GM12865 (cell line): ENCODE measurements at regions not wholly inside any gene's neighbourhood (a gene's known extent, or its start where the extent isn't known, plus 50 kb on each side); places are given as distances from the start of the nearest gene placed in this dataset.

Source experiments
- DNase-seq: peaks from one replicate; pipeline ENCODE4 v3.0.0; 2010; ENCODE audit warnings: low read depth
- H3K4me3 ChIP-seq: 2 replicates; pipeline ENCODE4 v1.5.1; 2011; ENCODE audit warnings: mild to moderate bottlenecking, low read depth, low read length, control low read depth
- TF ChIP-seq, protein P1 (sequence below): IDR thresholded peaks from 2 replicates; pipeline ENCODE4 v1.5.1; 2011; ENCODE audit warnings: low read length, control low read depth, low read depth, inconsistent platforms; ENCODE audit not compliant: insufficient read depth; ENCODE audit errors: missing control alignments

DNA sequence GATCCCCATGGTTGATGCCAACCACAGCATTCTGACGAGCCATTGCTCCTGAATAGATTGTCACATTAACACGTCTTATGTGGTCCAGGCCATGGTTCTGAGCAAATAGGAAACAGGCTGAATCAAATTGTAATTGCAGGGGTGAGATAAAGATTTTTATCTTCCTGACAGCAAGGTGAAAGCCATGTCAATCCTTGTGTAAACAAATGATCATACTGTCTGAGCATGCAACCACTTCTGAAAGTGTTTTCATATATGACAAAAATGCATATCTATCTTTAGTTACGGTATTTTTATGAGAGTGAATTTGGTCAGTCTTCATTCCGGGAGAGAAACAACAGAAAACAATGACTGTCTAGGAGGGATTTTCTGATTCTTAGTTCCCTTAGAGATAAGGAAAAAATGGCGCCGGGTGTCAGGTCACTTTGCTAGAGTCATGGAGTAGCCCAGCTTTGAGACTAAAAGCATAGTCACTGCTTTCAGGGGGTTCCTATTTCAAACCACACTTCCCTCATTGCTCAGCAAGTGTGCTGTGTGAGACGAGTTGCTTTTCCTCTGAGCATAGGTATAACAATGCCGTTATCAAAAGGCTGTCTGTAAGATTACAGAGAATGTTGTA, 958.9 kb downstream of the DCDC2C start:
- H3K4me3 ChIP-seq: no peak overlapping the region
- DNase-seq: no peak
- TF ChIP-seq, protein P1, sequence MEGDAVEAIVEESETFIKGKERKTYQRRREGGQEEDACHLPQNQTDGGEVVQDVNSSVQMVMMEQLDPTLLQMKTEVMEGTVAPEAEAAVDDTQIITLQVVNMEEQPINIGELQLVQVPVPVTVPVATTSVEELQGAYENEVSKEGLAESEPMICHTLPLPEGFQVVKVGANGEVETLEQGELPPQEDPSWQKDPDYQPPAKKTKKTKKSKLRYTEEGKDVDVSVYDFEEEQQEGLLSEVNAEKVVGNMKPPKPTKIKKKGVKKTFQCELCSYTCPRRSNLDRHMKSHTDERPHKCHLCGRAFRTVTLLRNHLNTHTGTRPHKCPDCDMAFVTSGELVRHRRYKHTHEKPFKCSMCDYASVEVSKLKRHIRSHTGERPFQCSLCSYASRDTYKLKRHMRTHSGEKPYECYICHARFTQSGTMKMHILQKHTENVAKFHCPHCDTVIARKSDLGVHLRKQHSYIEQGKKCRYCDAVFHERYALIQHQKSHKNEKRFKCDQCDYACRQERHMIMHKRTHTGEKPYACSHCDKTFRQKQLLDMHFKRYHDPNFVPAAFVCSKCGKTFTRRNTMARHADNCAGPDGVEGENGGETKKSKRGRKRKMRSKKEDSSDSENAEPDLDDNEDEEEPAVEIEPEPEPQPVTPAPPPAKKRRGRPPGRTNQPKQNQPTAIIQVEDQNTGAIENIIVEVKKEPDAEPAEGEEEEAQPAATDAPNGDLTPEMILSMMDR: no peak

DNA sequence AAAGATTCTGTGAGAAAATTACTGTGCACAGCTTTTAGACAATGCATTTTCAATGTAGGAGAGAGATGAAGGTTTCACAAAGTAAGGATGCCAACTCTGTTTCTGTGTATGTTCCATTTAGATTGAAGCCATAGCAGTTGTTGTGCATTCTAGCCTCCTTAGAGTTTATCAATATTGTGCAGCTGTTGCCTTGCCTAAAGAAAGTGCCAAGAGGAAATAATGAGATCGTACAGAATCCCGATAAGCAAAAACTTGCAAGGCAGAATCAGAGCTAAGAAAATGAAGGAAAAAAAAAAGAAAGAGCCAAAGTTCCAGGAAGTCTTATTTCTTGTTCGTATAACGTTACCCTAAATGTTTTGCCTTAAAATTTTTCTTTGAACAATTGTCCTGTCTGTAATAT, 965.0 kb downstream of the DCDC2C start:
- TF ChIP-seq, protein P1: no peak
- H3K4me3 ChIP-seq: no peak overlapping the region
- DNase-seq: no peak

DNA sequence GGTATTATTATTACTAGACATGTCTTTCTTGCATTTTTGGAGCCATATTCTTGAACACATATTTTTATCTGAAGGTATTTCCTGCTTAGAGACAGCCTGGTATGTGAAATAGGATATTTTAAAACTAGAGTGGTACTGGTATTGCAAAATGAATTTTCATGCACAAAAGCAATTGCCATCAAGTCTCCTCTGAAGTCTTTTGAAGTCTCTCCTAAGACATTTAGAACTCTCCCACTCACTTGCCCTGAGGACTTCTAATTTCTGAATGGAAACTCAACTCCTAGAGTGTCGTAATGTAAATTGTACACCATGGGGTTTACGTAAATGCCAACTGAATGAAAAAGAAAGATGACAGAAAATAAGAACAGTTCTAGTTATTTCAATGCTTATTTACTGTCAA, 967.0 kb downstream of the DCDC2C start:
- no peak overlapping the region for H3K4me3 ChIP-seq
- TF ChIP-seq, protein P1: no peak
- no peak for DNase-seq

DNA sequence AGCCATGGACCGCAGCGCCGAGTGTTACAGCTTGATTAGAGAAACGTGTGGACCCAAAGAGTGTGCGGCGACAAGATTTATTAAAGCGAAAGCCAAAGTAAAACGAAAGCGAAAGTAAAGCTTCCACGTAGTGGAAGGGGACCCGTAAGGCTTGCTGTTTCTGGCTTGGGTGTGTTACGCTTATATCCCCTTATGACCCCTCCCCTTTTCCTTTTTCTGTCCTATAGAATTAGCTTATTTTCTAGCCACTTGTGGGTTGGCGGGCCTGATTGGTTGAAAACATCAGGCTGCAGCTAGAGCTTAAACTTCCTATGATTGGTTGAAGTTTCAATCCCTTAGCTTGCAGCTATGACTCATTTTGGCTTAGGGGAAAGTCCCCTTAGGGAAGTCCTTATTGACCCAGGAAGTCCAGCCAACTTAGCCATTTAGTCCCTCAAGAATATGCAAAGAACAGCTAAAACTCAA, 969.7 kb downstream of the DCDC2C start:
- DNase-seq: no peak
- no peak overlapping the region for H3K4me3 ChIP-seq
- TF ChIP-seq, protein P1: no peak

DNA sequence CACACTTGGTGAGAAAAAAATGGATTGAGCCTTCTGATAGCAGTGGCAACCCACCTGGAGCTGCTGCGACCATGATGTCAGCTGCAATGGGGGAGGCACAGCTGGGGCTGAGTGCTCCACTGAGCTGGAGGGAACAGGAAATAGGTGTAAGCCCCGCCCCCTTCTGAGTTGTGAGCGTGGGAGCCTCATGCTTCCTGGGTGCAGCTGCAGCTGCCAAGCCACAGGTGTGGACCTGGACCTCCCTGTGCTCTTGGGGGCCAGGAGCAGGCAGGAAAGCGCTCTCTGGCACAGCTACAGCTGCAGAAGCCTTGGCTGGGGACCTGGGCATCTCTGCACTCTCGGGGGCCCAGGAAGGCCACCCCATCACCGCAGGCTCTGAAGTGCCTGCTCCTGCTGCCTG, 970.6 kb downstream of the DCDC2C start:
- DNase-seq: no peak
- TF ChIP-seq, protein P1: no peak
- H3K4me3 ChIP-seq: no peak overlapping the region

DNA sequence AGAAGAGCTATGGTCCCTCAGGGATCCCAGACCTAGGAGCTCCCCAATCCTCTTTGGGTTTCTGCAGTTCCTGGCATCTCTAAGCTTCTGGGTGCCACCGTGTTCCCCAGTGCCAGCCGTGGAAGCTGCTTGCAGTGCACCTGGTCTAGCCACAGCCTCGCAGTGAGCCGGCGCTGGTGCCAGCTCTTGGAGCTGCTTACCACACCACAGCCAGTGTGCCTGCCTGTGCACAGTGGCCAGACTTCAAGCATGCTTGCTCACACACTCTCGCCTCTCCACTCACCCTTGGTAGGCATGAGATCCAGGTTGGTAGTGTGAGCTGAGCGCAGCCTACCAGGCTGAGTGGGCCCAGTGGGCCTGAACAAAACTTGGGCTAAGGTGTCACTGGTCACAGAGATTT, 971.9 kb downstream of the DCDC2C start:
- DNase-seq: no peak
- TF ChIP-seq, protein P1: no peak
- H3K4me3 ChIP-seq: no peak overlapping the region

DNA sequence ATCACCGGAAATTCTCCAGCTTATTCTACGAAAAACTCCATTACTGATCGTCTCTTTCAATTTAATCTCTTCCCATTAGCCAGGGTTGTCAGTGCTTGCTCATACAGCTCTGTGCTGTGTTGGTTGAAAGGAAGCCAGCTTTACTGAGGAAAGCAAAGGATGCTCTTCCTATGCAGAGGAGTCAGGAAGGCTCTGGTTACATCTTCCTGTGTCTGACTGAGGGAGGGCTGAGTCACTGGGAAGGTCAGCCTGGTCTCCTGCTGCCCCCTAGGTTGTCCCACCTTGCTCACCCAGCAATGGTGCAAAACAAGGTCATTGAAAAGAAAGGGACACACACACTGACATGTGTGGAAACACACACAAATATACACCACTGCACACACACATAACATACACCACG, 975.6 kb downstream of the DCDC2C start:
- DNase-seq: no peak
- no peak overlapping the region for H3K4me3 ChIP-seq
- TF ChIP-seq, protein P1: no peak
